ENCODE measurements at regions not wholly inside any gene's neighbourhood (a gene's known extent, or its start where the extent isn't known, plus 50 kb on each side); places are given as distances from the start of the nearest gene placed in this dataset.

GRCh38 chr4:169921732-169922131, 104.5 kb downstream of the MFAP3L start:
- no peak for TF ChIP-seq CTCF (IDR thresholded peaks at IDR 0.05)
- no peak for TF ChIP-seq EZH2phosphoT487 (IDR thresholded peaks at IDR 0.05)

Data from neural progenitor cell (in vitro differentiated cells).